Osteocyte (in vitro differentiated cells): ENCODE measurements at regions not wholly inside any gene's neighbourhood (a gene's known extent, or its start where the extent isn't known, plus 50 kb on each side); places are given as distances from the start of the nearest gene placed in this dataset.

ENCODE experiments used
- DNase-seq: peaks from one replicate; pipeline ENCODE4 v3.0.0; 2021; ENCODE audit warnings: mixed read lengths; ENCODE audit not compliant: unreplicated experiment; ENCODE audit errors: extremely low spot score
- H3K27ac Mint-ChIP-seq: one replicate; pipeline ENCODE4 v1.8.0; 2021; ENCODE audit warnings: mild to moderate bottlenecking, mixed read lengths; ENCODE audit not compliant: unreplicated experiment
- H3K27me3 Mint-ChIP-seq: one replicate; pipeline ENCODE4 v1.8.0; 2021; ENCODE audit warnings: mixed read lengths; ENCODE audit not compliant: unreplicated experiment
- H3K36me3 Mint-ChIP-seq: one replicate; pipeline ENCODE4 v1.8.0; 2021; ENCODE audit warnings: mixed read lengths; ENCODE audit not compliant: unreplicated experiment
- H3K4me1 Mint-ChIP-seq: one replicate; pipeline ENCODE4 v1.8.0; 2021; ENCODE audit warnings: mixed read lengths; ENCODE audit not compliant: unreplicated experiment
- H3K4me3 Mint-ChIP-seq: one replicate; pipeline ENCODE4 v1.8.0; 2021; ENCODE audit warnings: mild to moderate bottlenecking, moderate library complexity, mixed read lengths; ENCODE audit not compliant: unreplicated experiment
- H3K9me3 Mint-ChIP-seq: one replicate; pipeline ENCODE4 v1.8.0; 2021; ENCODE audit warnings: mixed read lengths; ENCODE audit not compliant: unreplicated experiment
- TF ChIP-seq, protein P1 (sequence below): fragments of 200-600 bp; sonication (generic); IDR thresholded peaks from 2 replicates; pipeline ENCODE4 v1.5.0; 2021; ENCODE audit warnings: antibody characterized with exemption, mild to moderate bottlenecking, moderate library complexity

DNA sequence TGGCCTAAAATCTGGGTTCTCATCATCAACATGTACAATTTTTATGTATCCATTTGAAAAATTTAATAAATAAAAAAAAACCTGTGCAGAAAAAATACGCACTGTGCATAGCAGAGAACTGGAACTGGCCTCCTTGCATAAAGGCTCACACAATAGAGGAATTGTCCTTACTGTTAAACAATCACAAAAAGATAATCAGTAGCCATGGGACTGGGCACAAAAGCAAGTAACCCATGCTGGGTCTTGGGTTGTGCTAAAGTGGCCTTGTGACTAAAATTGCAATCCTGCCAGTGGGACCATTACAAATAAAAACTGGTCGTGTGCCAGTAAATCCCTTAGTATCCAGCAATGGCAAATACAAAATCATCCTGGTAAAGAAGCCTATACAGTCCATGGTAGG is 1646.6 kb downstream of the MAT2B start:
- H3K27ac Mint-ChIP-seq, result no peak overlapping the region
- TF ChIP-seq, protein P1, sequence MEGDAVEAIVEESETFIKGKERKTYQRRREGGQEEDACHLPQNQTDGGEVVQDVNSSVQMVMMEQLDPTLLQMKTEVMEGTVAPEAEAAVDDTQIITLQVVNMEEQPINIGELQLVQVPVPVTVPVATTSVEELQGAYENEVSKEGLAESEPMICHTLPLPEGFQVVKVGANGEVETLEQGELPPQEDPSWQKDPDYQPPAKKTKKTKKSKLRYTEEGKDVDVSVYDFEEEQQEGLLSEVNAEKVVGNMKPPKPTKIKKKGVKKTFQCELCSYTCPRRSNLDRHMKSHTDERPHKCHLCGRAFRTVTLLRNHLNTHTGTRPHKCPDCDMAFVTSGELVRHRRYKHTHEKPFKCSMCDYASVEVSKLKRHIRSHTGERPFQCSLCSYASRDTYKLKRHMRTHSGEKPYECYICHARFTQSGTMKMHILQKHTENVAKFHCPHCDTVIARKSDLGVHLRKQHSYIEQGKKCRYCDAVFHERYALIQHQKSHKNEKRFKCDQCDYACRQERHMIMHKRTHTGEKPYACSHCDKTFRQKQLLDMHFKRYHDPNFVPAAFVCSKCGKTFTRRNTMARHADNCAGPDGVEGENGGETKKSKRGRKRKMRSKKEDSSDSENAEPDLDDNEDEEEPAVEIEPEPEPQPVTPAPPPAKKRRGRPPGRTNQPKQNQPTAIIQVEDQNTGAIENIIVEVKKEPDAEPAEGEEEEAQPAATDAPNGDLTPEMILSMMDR, result no peak
- H3K27me3 Mint-ChIP-seq, result no peaks in the 10 kb centered on the region
- H3K4me1 Mint-ChIP-seq, result no peaks in the 10 kb centered on the region
- H3K36me3 Mint-ChIP-seq, result no peaks in the 10 kb centered on the region
- no peak overlapping the region for H3K4me3 Mint-ChIP-seq
- peaks cover 9% of the 10 kb centered on the region for H3K9me3 Mint-ChIP-seq
- no peak for DNase-seq

DNA sequence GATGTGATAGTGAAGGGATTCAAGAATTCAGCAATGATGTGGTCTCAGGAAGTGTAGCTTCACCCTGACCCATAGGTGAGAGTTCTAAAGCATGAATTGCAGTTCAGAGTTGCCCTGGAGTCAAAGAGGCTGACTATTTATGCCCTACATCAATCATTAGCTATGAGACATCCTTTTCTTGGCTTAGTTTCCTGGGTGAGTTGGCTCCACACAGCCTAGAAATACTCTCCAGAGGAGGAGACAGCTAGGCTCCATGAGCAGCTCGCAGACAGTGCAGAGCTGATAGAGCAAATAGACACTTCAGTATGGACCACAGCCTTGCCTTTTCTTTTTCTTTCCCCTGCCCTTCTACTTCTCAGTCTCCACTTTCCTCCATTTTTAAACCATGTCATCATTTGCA is 1651.8 kb downstream of the MAT2B start:
- TF ChIP-seq, protein P1, result no peak
- Mint-ChIP-seq H3K36me3 (no peaks in the 10 kb centered on the region), H3K27me3 (no peaks in the 10 kb centered on the region), H3K4me1 (no peaks in the 10 kb centered on the region), H3K9me3 (peaks cover 11% of the 10 kb centered on the region), H3K4me3 (no peak overlapping the region), H3K27ac (no peak overlapping the region)
- DNase-seq, result no peak

DNA sequence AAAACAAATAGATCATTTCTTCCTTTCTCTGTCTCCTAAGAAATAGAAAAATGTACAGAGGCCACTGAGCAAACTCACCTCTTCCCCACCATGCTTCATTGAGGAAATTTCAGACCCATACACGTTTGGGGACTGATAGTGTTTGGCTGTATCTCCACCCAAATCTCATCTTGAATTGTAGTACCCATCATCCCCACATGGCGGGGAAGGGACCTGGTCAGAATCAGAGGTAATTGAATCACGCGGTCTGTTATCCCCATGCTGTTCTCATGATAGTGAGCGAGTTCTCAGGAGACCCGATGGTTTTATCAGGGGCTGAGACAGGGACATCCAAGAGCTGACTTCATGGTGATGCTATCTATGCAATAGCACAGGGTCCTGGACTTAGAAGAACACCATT is 1655.8 kb downstream of the MAT2B start:
- Mint-ChIP-seq H3K4me3 (no peak overlapping the region), H3K27me3 (no peaks in the 10 kb centered on the region), H3K27ac (no peak overlapping the region), H3K4me1 (no peaks in the 10 kb centered on the region), H3K36me3 (no peaks in the 10 kb centered on the region), H3K9me3 (peaks cover 9% of the 10 kb centered on the region)
- TF ChIP-seq, protein P1, result no peak
- no peak for DNase-seq

DNA sequence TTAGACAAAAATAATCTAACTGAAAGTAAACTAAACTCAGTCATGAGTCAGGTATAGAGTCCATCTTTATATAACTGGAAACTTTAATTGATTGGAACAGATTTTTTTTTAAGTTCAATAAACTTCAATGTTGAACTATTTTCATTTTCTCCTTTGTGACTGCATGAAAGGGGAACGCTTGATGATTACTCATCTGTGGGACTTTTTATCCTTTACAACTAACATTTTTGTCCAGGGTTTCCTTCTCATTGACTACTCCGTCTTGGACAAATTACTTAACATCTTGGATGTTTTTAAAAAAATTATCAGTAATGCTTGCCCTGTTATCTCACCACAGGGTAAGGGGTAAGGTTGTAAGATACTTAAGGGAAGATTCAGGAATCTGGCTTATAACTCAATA is 1658.4 kb downstream of the MAT2B start:
- DNase-seq, result no peak
- Mint-ChIP-seq H3K4me1 (no peaks in the 10 kb centered on the region), H3K36me3 (no peaks in the 10 kb centered on the region), H3K9me3 (peaks cover 3% of the 10 kb centered on the region), H3K27ac (no peak overlapping the region), H3K4me3 (no peak overlapping the region), H3K27me3 (no peaks in the 10 kb centered on the region)
- TF ChIP-seq, protein P1, result no peak

DNA sequence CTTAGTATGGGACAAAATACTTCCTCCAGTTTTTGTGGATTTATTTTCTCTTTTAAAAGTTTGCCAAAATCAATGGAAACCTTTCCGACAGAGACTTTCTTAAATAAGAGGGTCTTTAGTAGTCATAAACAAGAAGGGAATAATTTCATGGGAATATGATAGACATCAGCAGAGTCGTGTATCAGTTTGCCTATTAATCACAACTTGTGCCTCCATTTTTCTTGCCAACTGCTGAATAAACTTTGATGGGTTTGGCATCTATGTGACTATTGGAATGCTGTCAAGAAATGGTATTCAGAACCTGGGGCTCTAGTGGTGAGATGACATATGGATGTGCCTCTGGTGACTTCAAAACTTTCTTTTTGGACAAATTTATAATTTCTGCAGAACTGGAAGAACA is 1668.2 kb downstream of the MAT2B start:
- Mint-ChIP-seq H3K36me3 (no peaks in the 10 kb centered on the region), H3K27me3 (no peaks in the 10 kb centered on the region), H3K27ac (no peak overlapping the region), H3K4me3 (no peak overlapping the region), H3K4me1 (no peaks in the 10 kb centered on the region), H3K9me3 (peaks cover 10% of the 10 kb centered on the region)
- TF ChIP-seq, protein P1, result no peak
- DNase-seq, result no peak
